GM23248 (cell line): ENCODE measurements at regions not wholly inside any gene's neighbourhood (a gene's known extent, or its start where the extent isn't known, plus 50 kb on each side); places are given as distances from the start of the nearest gene placed in this dataset.

Source experiments
- DNase-seq: peaks from one replicate; pipeline ENCODE4 v3.0.0-alpha.2; 2015
- H2AFZ ChIP-seq: fragments of 200-600 bp; sonication (generic); 2 replicates; pipeline ENCODE4 v1.6.1; 2016; ENCODE audit warnings: antibody characterized with exemption
- H3F3A ChIP-seq: fragments of 200-600 bp; sonication (generic); 2 replicates; pipeline ENCODE4 v1.6.1; 2016; ENCODE audit warnings: mild to moderate bottlenecking, antibody characterized with exemption, mixed run types; ENCODE audit not compliant: insufficient read depth
- H3K27ac ChIP-seq: fragments of 200-600 bp; sonication (generic); 2 replicates; pipeline ENCODE4 v1.5.1; 2016; ENCODE audit warnings: mild to moderate bottlenecking
- H3K27me3 ChIP-seq: fragments of 200-600 bp; sonication (generic); replicated peaks from 2 replicates; pipeline ENCODE4 v1.6.1; 2016; ENCODE audit warnings: mild to moderate bottlenecking; ENCODE audit not compliant: insufficient read depth
- H3K36me3 ChIP-seq: fragments of 200-600 bp; sonication (generic); 2 replicates; pipeline ENCODE4 v1.6.1; 2016; ENCODE audit warnings: low read depth, mild to moderate bottlenecking
- H3K4me1 ChIP-seq: fragments of 200-600 bp; sonication (generic); 2 replicates; pipeline ENCODE4 v1.6.1; 2016; ENCODE audit warnings: mild to moderate bottlenecking; ENCODE audit not compliant: insufficient read depth
- H3K4me2 ChIP-seq: fragments of 200-600 bp; sonication (generic); one replicate; pipeline ENCODE4 v1.6.1; 2016; ENCODE audit warnings: mild to moderate bottlenecking; ENCODE audit not compliant: unreplicated experiment
- H3K4me3 ChIP-seq: fragments of 200-600 bp; sonication (generic); 2 replicates; pipeline ENCODE4 v1.5.1; 2016; ENCODE audit warnings: mild to moderate bottlenecking
- H3K79me2 ChIP-seq: fragments of 200-600 bp; sonication (generic); 2 replicates; pipeline ENCODE4 v1.6.1; 2016; ENCODE audit warnings: mild to moderate bottlenecking; ENCODE audit not compliant: insufficient read depth
- H3K9ac ChIP-seq: fragments of 200-600 bp; sonication (generic); 2 replicates; pipeline ENCODE4 v1.6.1; 2016; ENCODE audit warnings: mild to moderate bottlenecking
- H3K9me2 ChIP-seq: fragments of 200-600 bp; sonication (generic); 2 replicates; pipeline ENCODE4 v1.6.1; 2016; ENCODE audit warnings: mixed run types, mild to moderate bottlenecking, moderate library complexity; ENCODE audit not compliant: insufficient read depth
- H3K9me3 ChIP-seq: fragments of 200-600 bp; sonication (generic); one replicate; pipeline ENCODE4 v1.6.1; 2017; ENCODE audit warnings: low read depth
- H4K20me1 ChIP-seq: fragments of 200-600 bp; sonication (generic); 2 replicates; pipeline ENCODE4 v1.6.0; 2016; ENCODE audit not compliant: insufficient read depth
- EZH2 ChIP-seq: fragments of 200-600 bp; sonication (generic); IDR thresholded peaks from 2 replicates; pipeline ENCODE4 v1.6.1; 2018; ENCODE audit warnings: antibody characterized with exemption, mild to moderate bottlenecking; ENCODE audit not compliant: insufficient read depth, poor library complexity, severe bottlenecking
- EZH2phosphoT487 ChIP-seq: fragments of 200-600 bp; sonication (generic); IDR thresholded peaks from 2 replicates; pipeline ENCODE4 v1.6.1; 2018; ENCODE audit warnings: antibody characterized with exemption, moderate library complexity, mild to moderate bottlenecking, low read depth; ENCODE audit not compliant: insufficient read depth
- WGBS, 2 experiments: methylation state at CpG; one replicate each; pipeline ENCODE4 v1.1.6; 2015 to 2017; ENCODE audit warnings: low lambda C conversion rate in 2 of 2, low coverage in 1 of 2; ENCODE audit errors: missing lambda C conversion rate in 2 of 2; 5-methylcytosine and 5-hydroxymethylcytosine counted together
- in situ Hi-C: fragments of 300-500 bp; cut with MboI; formaldehyde crosslinking; loops from 2 replicates; pipeline ENCODE4 v1.15.0; 2020

- no peak overlapping the region for H3K27ac ChIP-seq
- no peak overlapping the region for H3K4me2 ChIP-seq
- no peak overlapping the region for H3K4me3 ChIP-seq
- peaks cover 13% of the 10 kb centered on the region for H3F3A ChIP-seq
- no peak overlapping the region for H3K9ac ChIP-seq
- 93% methylated on average over 4 of the region's 4 CpGs for WGBS, 2 experiments
- H4K20me1 ChIP-seq: no peaks in the 10 kb centered on the region
- H2AFZ ChIP-seq: no peak overlapping the region
- peak; percentile 71 for DNase-seq
- H3K79me2 ChIP-seq: no peaks in the 10 kb centered on the region
- in situ Hi-C loops: no loop called here
- peaks cover 35% of the 10 kb centered on the region for H3K4me1 ChIP-seq
- no peaks in the 10 kb centered on the region for H3K36me3 ChIP-seq
- TF ChIP-seq EZH2 (no peak), EZH2phosphoT487 (no peak)
- no peaks in the 10 kb centered on the region for H3K9me2 ChIP-seq
- H3K27me3 ChIP-seq: no peaks in the 10 kb centered on the region
- no peaks in the 10 kb centered on the region for H3K9me3 ChIP-seq
Observed at GRCh38 chr18:45335282-45336043, 279.8 kb upstream of the SLC14A2 start.

- Histone ChIP-seq H3K27me3 (no peaks in the 10 kb centered on the region), H3K9me2 (no peaks in the 10 kb centered on the region), H3K4me3 (no peak overlapping the region), H3K4me2 (no peak overlapping the region), H3K36me3 (no peaks in the 10 kb centered on the region), H3K4me1 (peaks cover 32% of the 10 kb centered on the region), H3K79me2 (no peaks in the 10 kb centered on the region), H3F3A (peaks cover 9% of the 10 kb centered on the region), H2AFZ (no peak overlapping the region), H3K27ac (no peak overlapping the region), H3K9ac (no peak overlapping the region), H4K20me1 (no peaks in the 10 kb centered on the region), H3K9me3 (no peaks in the 10 kb centered on the region)
- TF ChIP-seq EZH2 (no peak), EZH2phosphoT487 (no peak)
- WGBS, 2 experiments: 83 to 94% methylated on average over 1 of the region's 1 CpG
- DNase-seq: peak; percentile 41
- in situ Hi-C loops: no loop called here
Observed at GRCh38 chr18:45336448-45336847, 278.8 kb upstream of the SLC14A2 start.

GRCh38 chr18:45337477-45337876 lies 277.8 kb upstream of the SLC14A2 start:
- Histone ChIP-seq H3K4me1 (peaks cover 31% of the 10 kb centered on the region), H4K20me1 (no peaks in the 10 kb centered on the region), H3K36me3 (no peaks in the 10 kb centered on the region), H3K9me3 (no peaks in the 10 kb centered on the region), H3K4me2 (no peak overlapping the region), H3K4me3 (no peak overlapping the region), H3K27me3 (no peaks in the 10 kb centered on the region), H3K9me2 (no peaks in the 10 kb centered on the region), H2AFZ (no peak overlapping the region), H3K79me2 (no peaks in the 10 kb centered on the region), H3K9ac (no peak overlapping the region), H3F3A (peaks cover 7% of the 10 kb centered on the region), H3K27ac (no peak overlapping the region)
- 67 to 90% methylated on average over 1 of the region's 1 CpG for WGBS, 2 experiments
- in situ Hi-C loops: no loop called here
- DNase-seq: no peak
- TF ChIP-seq EZH2 (no peak), EZH2phosphoT487 (no peak)

- Histone ChIP-seq H2AFZ (no peak overlapping the region), H4K20me1 (no peaks in the 10 kb centered on the region), H3K9me2 (no peaks in the 10 kb centered on the region), H3K4me3 (no peak overlapping the region), H3K36me3 (no peaks in the 10 kb centered on the region), H3K4me1 (peaks cover 20% of the 10 kb centered on the region), H3K79me2 (no peaks in the 10 kb centered on the region), H3K9me3 (no peaks in the 10 kb centered on the region), H3K9ac (no peak overlapping the region), H3F3A (no peaks in the 10 kb centered on the region), H3K27ac (no peak overlapping the region), H3K4me2 (no peak overlapping the region), H3K27me3 (no peaks in the 10 kb centered on the region)
- in situ Hi-C loops: no loop called here
- no peak for TF ChIP-seq EZH2
- no peak for TF ChIP-seq EZH2phosphoT487
- DNase-seq: no peak
- 75 to 76% methylated on average over 4 of the region's 4 CpGs for WGBS, 2 experiments
Observed at GRCh38 chr18:45339810-45340550, 275.3 kb upstream of the SLC14A2 start.
